H9 (cell line): ENCODE measurements at regions not wholly inside any gene's neighbourhood (a gene's known extent, or its start where the extent isn't known, plus 50 kb on each side); places are given as distances from the start of the nearest gene placed in this dataset.

Experiments used
- DNase-seq: peaks from one replicate; pipeline ENCODE4 v3.0.0-alpha.2; 2017
- H2AFZ ChIP-seq: one replicate; pipeline ENCODE4 v1.6.1; 2013; ENCODE audit warnings: mild to moderate bottlenecking, low read length, control low read depth, moderate library complexity
- H2AK5ac ChIP-seq: 2 replicates; pipeline ENCODE4 v1.6.1; 2013; ENCODE audit warnings: low read length, control low read depth, mixed read lengths; ENCODE audit not compliant: insufficient read length
- H2BK120ac ChIP-seq: one replicate; pipeline ENCODE4 v1.6.1; 2013; ENCODE audit warnings: low read depth, mild to moderate bottlenecking, low read length, control low read depth, inconsistent platforms; ENCODE audit not compliant: poor library complexity, severe bottlenecking
- H2BK12ac ChIP-seq: 2 replicates; pipeline ENCODE4 v1.6.1; 2013; ENCODE audit warnings: low read length, control low read depth, mixed read lengths, low read depth; ENCODE audit not compliant: insufficient read length
- H2BK15ac ChIP-seq: 2 replicates; pipeline ENCODE4 v1.6.1; 2013; ENCODE audit warnings: low read depth, low read length, control low read depth
- H2BK20ac ChIP-seq: one replicate; pipeline ENCODE4 v1.6.1; 2013; ENCODE audit warnings: low read depth, mild to moderate bottlenecking, low read length, control low read depth, inconsistent platforms; ENCODE audit not compliant: poor library complexity, severe bottlenecking
- H2BK5ac ChIP-seq: 2 replicates; pipeline ENCODE4 v1.6.1; 2013; ENCODE audit warnings: low read length, control low read depth, mixed read lengths; ENCODE audit not compliant: insufficient read length
- H3K14ac ChIP-seq: 2 replicates; pipeline ENCODE4 v1.6.1; 2013; ENCODE audit warnings: low read length, control low read depth; ENCODE audit not compliant: insufficient read depth
- H3K18ac ChIP-seq: 2 replicates; pipeline ENCODE4 v1.6.1; 2013; ENCODE audit warnings: low read depth, mild to moderate bottlenecking, mixed read lengths, low read length, control low read depth; ENCODE audit not compliant: insufficient read length
- H3K23ac ChIP-seq: 2 replicates; pipeline ENCODE4 v1.6.1; 2013; ENCODE audit warnings: low read length, control low read depth, mixed read lengths, low read depth; ENCODE audit not compliant: insufficient read length
- H3K23me2 ChIP-seq: 2 replicates; pipeline ENCODE4 v1.6.1; 2013; ENCODE audit warnings: low read depth, mild to moderate bottlenecking, mixed read lengths, low read length, control low read depth; ENCODE audit not compliant: insufficient read length, poor library complexity, severe bottlenecking
- H3K27ac ChIP-seq: 2 replicates; pipeline ENCODE4 v1.5.1; 2013; ENCODE audit warnings: low read length, control low read depth, mixed read lengths, low read depth; ENCODE audit not compliant: insufficient read length
- H3K27me3 ChIP-seq: 2 replicates; pipeline ENCODE4 v1.6.1; 2013; ENCODE audit warnings: low read length, control low read depth, inconsistent platforms; ENCODE audit not compliant: insufficient read depth
- H3K4ac ChIP-seq: 2 replicates; pipeline ENCODE4 v1.6.1; 2013; ENCODE audit warnings: low read depth, mild to moderate bottlenecking, control low read depth, inconsistent platforms, low read length, moderate library complexity
- H3K4me1 ChIP-seq: 2 replicates; pipeline ENCODE4 v1.6.1; 2013; ENCODE audit warnings: low read length, control low read depth, inconsistent platforms; ENCODE audit not compliant: insufficient read depth
- H3K4me2 ChIP-seq: 2 replicates; pipeline ENCODE4 v1.6.1; 2013; ENCODE audit warnings: low read length, control low read depth, mixed read lengths; ENCODE audit not compliant: insufficient read length, insufficient read depth
- H3K56ac ChIP-seq: 2 replicates; pipeline ENCODE4 v1.6.1; 2013; ENCODE audit warnings: low read depth, mild to moderate bottlenecking, mixed read lengths, low read length, control low read depth; ENCODE audit not compliant: insufficient read length
- H3K79me1 ChIP-seq: 2 replicates; pipeline ENCODE4 v1.6.1; 2013; ENCODE audit warnings: low read depth, mild to moderate bottlenecking, moderate library complexity, low read length, control low read depth, inconsistent platforms; ENCODE audit not compliant: insufficient read depth, poor library complexity, severe bottlenecking
- H3K79me2 ChIP-seq: 2 replicates; pipeline ENCODE4 v1.6.1; 2013; ENCODE audit warnings: low read length, control low read depth, inconsistent platforms; ENCODE audit not compliant: insufficient read depth
- H3K9ac ChIP-seq: 2 replicates; pipeline ENCODE4 v1.6.1; 2013; ENCODE audit warnings: low read length, control low read depth, mixed read lengths; ENCODE audit not compliant: insufficient read length; ENCODE audit errors: extremely low read depth
- H3K9me3 ChIP-seq: one replicate; pipeline ENCODE4 v1.6.1; 2013; ENCODE audit warnings: low read depth, low read length, inconsistent platforms; ENCODE audit not compliant: control insufficient read depth
- H3T11ph ChIP-seq: one replicate; pipeline ENCODE4 v1.6.1; 2013; ENCODE audit warnings: mild to moderate bottlenecking, low read length, control low read depth, inconsistent platforms
- H4K20me1 ChIP-seq: one replicate; pipeline ENCODE4 v1.6.1; 2013; ENCODE audit not compliant: control insufficient read depth, insufficient read length, insufficient read depth
- H4K5ac ChIP-seq: 2 replicates; pipeline ENCODE4 v1.6.1; 2013; ENCODE audit warnings: low read depth, mild to moderate bottlenecking, mixed read lengths, low read length, control low read depth; ENCODE audit not compliant: insufficient read length
- H4K8ac ChIP-seq: replicated peaks from 2 replicates; pipeline ENCODE4 v1.6.1; 2013; ENCODE audit warnings: low read length, control low read depth, mixed read lengths, low read depth; ENCODE audit not compliant: insufficient read length
- H4K91ac ChIP-seq: 2 replicates; pipeline ENCODE4 v1.6.1; 2013; ENCODE audit warnings: low read depth, mild to moderate bottlenecking, moderate library complexity, mixed read lengths, low read length, control low read depth; ENCODE audit not compliant: insufficient read length
- H3K27ac Mint-ChIP-seq, 3 experiments: 2 replicates in 2 of 3; 3 replicates in 1 of 3; pipeline ENCODE4 v1.8.0; 2020 to 2021; ENCODE audit warnings: mixed read lengths in 3 of 3, mild to moderate bottlenecking in 1 of 3, moderate library complexity in 1 of 3
- H3K27me3 Mint-ChIP-seq: 2 replicates; pipeline ENCODE4 v1.8.0; 2021; ENCODE audit warnings: low read depth, mild to moderate bottlenecking, moderate library complexity, mixed read lengths
- H3K36me3 Mint-ChIP-seq, 3 experiments: 2 replicates in 2 of 3; 3 replicates in 1 of 3; pipeline ENCODE4 v1.8.0; 2020 to 2021; ENCODE audit warnings: low read depth in 3 of 3, mixed read lengths in 3 of 3; ENCODE audit not compliant: insufficient read depth in 1 of 3
- H3K4me1 Mint-ChIP-seq, 2 experiments: 2 replicates each; pipeline ENCODE4 v1.8.0; 2020; ENCODE audit warnings: mixed read lengths in 2 of 2
- H3K4me3 Mint-ChIP-seq, 2 experiments: 2 replicates in 1 of 2; 3 replicates in 1 of 2; pipeline ENCODE4 v1.8.0; 2020 to 2021; ENCODE audit warnings: mild to moderate bottlenecking in 2 of 2, mixed read lengths in 2 of 2, moderate library complexity in 1 of 2
- H3K9me3 Mint-ChIP-seq, 2 experiments: 2 replicates in 1 of 2; 3 replicates in 1 of 2; pipeline ENCODE4 v1.8.0; 2020; ENCODE audit warnings: mild to moderate bottlenecking in 2 of 2, mixed read lengths in 2 of 2, moderate library complexity in 1 of 2
- WGBS: extraction: QIAGEN DNeasy Blood & Tissue Kit; methylation state at CpG from one replicate; pipeline ENCODE4 v1.1.7; 2013; ENCODE audit warnings: missing lambda C conversion rate, low lambda C conversion rate, mixed read lengths; ENCODE audit not compliant: insufficient read length; ENCODE audit errors: extremely low coverage; 5-methylcytosine and 5-hydroxymethylcytosine counted together
- TF ChIP-seq, protein P1 (sequence below): fragments of 200-600 bp; sonication (generic); conservative IDR thresholded peaks from 3 replicates; pipeline ENCODE4 v1.8.0; 2021; ENCODE audit warnings: antibody characterized with exemption, mild to moderate bottlenecking

- no peak overlapping the region for H3K23ac ChIP-seq
- H3K18ac ChIP-seq = no peak overlapping the region
- H3K23me2 ChIP-seq = no peaks in the 10 kb centered on the region
- no peak overlapping the region for H3K56ac ChIP-seq
- no peak overlapping the region for H2AFZ ChIP-seq
- H2AK5ac ChIP-seq = no peak overlapping the region
- no peaks in the 10 kb centered on the region for H3K27me3 ChIP-seq
- H4K91ac ChIP-seq = no peak overlapping the region
- H4K20me1 ChIP-seq = no peaks in the 10 kb centered on the region
- no peak overlapping the region for H3K4ac ChIP-seq
- no peak overlapping the region for H3K4me2 ChIP-seq
- no peak overlapping the region for H2BK5ac ChIP-seq
- H2BK120ac ChIP-seq = no peak overlapping the region
- no peaks in the 10 kb centered on the region for H3K9me3 ChIP-seq
- no peak overlapping the region for H4K8ac ChIP-seq
- TF ChIP-seq, protein P1, sequence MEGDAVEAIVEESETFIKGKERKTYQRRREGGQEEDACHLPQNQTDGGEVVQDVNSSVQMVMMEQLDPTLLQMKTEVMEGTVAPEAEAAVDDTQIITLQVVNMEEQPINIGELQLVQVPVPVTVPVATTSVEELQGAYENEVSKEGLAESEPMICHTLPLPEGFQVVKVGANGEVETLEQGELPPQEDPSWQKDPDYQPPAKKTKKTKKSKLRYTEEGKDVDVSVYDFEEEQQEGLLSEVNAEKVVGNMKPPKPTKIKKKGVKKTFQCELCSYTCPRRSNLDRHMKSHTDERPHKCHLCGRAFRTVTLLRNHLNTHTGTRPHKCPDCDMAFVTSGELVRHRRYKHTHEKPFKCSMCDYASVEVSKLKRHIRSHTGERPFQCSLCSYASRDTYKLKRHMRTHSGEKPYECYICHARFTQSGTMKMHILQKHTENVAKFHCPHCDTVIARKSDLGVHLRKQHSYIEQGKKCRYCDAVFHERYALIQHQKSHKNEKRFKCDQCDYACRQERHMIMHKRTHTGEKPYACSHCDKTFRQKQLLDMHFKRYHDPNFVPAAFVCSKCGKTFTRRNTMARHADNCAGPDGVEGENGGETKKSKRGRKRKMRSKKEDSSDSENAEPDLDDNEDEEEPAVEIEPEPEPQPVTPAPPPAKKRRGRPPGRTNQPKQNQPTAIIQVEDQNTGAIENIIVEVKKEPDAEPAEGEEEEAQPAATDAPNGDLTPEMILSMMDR = no peak
- H4K5ac ChIP-seq = no peak overlapping the region
- no peak overlapping the region for H3K27ac ChIP-seq
- Mint-ChIP-seq H3K27me3 (peaks cover 22% of the 10 kb centered on the region), H3K9me3 (no peaks in the 10 kb centered on the region), H3K27ac (no peak overlapping the region), H3K4me1 (peaks cover 8 to 17% of the 10 kb centered on the region in 2 experiments), H3K4me3 (no peak overlapping the region), H3K36me3 (no peaks in the 10 kb centered on the region)
- WGBS = no CpG with 5 or more reads among the region's 4 CpGs
- no peak overlapping the region for H3T11ph ChIP-seq
- H3K9ac ChIP-seq = no peak overlapping the region
- H2BK20ac ChIP-seq = no peak overlapping the region
- no peak overlapping the region for H2BK12ac ChIP-seq
- H3K79me1 ChIP-seq = no peaks in the 10 kb centered on the region
- H3K4me1 ChIP-seq = no peaks in the 10 kb centered on the region; the same call in 1 of the 2 replicates
- H3K14ac ChIP-seq = no peak overlapping the region
- H2BK15ac ChIP-seq = no peak overlapping the region
- H3K79me2 ChIP-seq = no peaks in the 10 kb centered on the region
- no peak for DNase-seq
These were observed 249.5 kb upstream of the RBFOX1 start for GRCh38 chr16:7083096-7083495.
